ENCODE measurements at regions not wholly inside any gene's neighbourhood (a gene's known extent, or its start where the extent isn't known, plus 50 kb on each side); places are given as distances from the start of the nearest gene placed in this dataset.

DNA sequence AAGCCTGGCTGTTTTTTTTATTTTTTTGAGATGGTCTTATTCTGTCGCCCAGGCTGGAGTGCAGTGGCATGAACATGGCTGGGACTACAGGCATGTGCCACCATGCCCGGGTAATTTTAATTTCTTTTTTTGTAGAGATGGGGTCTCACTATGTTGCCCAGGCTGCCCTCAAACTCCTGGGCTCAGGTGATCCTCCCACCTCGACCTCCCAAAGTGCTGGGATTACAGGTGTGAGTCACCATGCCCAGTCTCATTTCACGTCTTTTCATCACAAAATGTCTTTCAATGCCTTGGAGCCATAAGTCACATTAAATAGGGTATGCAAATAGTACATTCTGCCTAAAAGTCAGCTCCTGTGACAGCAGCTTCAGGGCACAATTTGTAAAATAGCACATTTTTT lies 52.8 kb downstream of the SOX2 start:
- Histone ChIP-seq H3K4me3 (no peak overlapping the region), H3K27ac (no peak overlapping the region)

DNA sequence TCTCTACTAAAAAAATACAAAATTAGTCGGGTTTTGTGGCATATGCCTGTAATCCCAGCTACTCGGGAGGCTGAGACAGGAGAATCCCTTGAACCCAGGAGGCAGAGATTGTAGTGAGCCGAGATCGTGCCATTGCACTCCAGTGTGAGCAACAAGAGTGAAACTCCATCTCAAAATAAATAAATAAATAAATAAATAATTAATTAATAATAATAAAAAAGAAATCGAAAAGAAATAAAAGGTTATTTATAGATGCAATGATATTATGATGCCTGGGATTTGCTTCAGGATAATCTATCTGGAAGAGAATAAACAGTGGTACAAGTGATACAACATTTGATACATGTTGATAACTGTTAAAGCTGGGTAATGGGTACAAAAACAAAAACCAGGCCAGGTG lies 58.6 kb downstream of the SOX2 start:
- H3K27ac ChIP-seq: no peak overlapping the region
- H3K4me3 ChIP-seq: no peak overlapping the region

DNA sequence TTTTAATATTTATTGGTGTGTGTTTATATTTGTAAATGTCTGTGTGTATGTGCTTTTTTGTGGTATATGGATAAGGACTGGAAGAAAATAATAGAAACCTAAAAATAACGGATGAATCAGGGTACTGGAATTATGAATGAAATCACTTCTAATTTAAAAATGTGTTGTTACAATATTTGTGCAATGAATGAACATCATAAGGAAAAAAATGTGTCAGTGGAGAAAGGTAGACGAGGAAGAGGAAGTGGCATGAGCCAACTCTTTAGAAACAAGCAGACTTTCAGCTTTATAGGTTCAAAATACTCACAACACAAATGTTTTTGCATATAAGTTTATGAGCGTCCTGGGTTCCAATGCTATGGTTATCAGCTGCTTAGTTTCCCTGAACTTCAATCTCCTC lies 59.4 kb downstream of the SOX2 start:
- no peak overlapping the region for H3K4me3 ChIP-seq
- no peak overlapping the region for H3K27ac ChIP-seq

DNA sequence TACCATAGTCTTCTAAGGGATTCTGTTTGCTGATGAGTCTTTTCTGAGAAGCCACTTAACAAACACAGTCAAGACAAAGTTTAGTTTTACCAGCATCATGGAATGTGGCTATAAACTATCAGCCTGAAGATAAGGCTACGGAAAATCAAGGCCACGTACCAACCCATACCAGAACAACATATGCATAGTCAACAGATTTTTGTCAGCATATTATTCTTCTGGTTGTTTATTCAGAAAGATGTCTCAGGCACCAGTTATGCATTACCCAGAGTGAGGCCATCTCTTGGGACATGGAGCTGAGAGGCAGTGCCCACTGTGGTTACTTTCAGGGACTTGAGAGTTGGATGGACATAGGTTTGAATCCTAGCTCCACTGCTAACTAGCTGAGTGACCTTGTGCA lies 60.4 kb downstream of the SOX2 start:
- no peak overlapping the region for H3K4me3 ChIP-seq
- no peak overlapping the region for H3K27ac ChIP-seq

DNA sequence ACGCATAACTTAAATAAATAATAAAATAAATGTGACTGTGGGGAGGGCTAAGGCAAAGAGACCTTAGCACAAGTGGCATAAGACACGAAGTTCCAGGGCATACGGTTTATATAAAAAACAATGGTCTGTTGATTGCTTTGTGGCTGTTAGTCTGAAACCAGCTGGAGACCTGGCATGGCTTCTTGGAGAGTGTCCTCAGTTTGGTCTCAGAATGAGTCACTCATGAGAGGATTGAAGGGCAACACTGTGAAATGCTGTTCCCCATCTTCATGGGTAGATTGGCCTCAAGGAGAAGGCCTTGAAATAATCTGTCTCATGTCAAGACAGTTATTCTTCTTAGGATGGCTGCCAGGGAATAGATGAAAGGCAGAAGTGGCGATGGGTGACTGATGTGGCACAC lies 62.2 kb downstream of the SOX2 start:
- no peak overlapping the region for H3K4me3 ChIP-seq
- no peak overlapping the region for H3K27ac ChIP-seq

DNA sequence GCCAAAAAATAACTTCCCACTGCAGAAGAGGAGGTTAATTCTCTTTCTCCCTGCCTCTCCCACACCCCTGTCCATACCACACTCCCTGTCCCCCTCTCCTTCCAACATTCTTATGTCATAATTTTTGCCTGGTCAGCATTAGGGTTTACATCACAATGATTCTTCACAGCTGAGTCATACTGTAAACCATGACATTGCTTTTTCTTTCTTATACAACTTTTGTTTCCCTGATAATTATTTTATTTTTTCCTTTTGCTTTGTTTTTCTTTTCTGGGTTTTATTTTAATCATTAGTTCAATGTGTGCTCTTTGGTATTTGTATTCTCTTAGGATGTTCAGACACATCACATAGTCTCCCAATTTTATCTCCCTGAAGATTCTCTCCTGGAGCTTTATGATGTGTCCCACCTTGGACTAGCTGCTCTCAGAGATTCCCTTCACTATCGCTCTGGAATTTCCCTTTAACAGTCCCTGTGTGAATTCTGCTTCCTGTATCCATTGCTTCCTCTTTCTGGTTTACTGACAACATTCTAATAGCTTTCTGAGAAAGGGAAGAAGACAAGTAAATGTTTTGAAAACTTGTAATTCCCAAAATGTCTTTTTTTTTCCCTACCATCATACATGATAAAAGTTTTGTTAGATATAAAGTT lies 70.7 kb downstream of the SOX2 start:
- no peak overlapping the region for H3K4me3 ChIP-seq
- H3K27ac ChIP-seq: no peak overlapping the region

DNA sequence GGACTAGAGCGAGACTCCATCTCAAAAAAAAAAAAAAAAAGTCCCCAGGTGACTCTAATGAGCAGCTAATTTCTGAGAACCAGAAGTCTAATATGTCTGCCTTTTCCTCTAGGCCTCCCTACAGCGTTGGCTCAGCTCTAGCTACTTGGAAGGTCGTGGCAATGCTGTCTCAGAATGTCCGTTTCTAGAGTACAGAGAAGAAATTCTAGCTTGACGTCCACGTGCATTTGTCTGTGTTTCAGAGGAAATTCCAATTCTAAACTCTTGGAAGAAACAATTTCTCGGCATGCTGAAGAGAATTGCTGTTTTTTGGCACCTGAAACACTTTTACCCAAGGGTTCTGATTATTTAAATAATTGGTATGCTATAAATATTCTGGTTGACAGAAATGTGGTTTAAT lies 78.8 kb downstream of the SOX2 start:
- H3K4me3 ChIP-seq: no peak overlapping the region
- no peak overlapping the region for H3K27ac ChIP-seq

DNA sequence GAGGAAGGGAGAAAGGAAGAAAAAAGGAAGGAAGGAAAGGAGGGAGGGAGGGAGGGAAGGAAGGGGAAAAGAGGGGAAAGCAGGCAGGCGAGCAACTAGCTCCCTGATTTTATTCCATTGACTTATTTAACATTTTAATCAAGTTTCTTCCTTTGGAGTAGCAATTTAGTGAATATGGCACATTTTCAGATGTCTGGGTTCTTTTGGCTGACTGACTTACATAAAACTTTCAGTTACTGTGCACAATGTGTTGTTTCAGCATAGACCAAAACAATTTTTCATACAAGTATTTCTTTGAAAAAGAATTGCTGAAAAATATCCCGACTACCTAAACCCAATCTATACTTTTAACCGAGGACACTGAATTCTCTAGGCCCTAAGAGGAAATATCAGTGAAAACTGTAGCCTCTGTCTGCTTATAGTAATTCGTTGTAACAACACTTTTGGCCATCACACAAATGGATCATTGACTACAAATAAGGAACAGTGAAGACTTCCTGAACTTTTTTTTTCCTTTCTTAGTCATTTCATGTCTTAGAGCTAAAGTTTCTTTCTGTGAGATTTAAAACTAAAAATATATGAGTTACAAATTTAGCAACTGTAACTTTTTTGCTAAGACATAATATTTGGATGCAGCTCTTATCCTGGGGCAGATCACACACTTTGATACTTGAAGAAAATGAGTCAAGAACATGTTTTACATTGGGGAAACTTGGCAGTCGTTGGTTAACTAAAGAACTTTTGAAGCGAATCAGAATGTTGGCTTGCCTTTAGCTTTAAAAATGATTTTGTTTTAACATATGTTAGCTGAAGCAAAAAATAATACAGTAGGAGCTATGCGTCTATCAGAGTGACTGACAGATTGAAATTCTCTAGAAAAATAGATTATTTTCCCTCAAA lies 79.6 kb downstream of the SOX2 start:
- no peak overlapping the region for H3K27ac ChIP-seq
- no peak overlapping the region for H3K4me3 ChIP-seq

DNA sequence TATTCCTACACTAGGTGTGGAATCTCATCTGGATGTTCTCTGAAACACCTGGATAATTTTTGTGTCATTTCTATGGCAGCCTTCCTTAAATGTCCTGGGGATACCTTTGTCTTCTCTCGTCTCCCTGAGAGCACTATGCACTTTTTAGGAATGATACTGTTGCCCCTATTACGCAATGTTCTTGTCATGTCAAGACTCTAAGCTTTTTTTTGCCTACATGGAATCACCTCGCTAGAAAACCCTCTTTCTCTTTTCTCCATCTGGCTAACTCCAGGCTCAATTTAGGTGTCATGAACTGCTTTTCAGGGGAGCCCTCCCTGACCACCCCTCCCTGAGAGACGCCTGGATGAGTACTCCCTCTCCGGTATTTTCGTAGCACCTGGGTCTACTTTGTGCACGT lies 81.3 kb downstream of the SOX2 start:
- H3K4me3 ChIP-seq: no peak overlapping the region
- no peak overlapping the region for H3K27ac ChIP-seq

DNA sequence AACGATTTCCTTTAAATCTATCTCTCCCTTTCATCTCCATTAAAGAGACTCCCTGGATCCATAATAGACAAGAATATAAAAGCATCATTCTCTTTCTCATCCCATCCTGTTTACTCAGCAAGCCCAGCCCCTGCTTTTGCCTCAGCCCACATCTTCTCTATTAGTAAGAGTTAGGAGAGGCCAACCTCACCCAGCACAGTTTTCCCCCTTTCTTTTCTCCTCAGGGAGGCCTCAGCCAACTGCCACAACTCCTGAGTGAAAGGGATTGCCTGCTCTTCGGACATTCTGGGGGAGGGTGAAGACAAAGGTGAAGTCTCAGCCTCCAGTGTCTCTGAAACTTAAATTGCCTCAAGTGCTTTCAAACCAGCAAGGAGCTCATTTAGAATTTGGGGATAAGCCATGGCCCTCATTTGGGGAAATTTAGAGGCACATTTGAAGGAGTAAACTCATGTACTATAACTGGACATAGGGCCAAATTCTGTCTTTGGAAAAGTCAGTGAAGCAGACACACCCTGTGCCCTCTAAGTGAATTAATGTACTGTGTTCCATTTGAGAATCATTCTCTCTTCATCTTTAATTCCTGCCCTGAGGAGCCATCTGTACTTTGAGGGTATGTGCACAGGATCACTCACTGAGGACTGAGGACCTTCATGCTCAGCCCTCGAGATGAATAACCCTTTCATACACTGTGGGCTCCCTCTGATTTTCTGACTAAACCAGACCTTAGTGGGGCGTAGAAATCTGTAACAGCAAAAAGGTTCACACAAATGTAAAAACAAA lies 82.5 kb downstream of the SOX2 start:
- no peak overlapping the region for H3K27ac ChIP-seq
- H3K4me3 ChIP-seq: no peak overlapping the region

DNA sequence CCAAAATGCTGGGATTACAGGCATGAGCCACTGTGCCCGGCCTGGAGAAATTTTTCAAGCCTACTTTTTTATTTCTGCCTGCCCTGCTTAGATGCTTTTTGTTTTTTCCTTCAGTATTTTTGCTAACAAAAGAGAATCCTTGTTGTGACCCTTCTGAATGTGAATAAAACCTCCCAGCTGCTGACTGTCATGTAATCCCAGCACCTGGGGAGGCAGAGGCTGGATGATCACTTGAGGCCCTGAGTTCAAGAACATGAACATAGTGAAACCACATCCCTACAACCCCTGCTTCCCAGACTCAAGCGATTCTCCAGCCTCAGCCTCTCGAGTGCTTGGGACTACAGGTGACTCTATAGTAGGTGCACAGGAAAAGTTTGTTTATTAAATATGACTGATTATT lies 84.9 kb downstream of the SOX2 start:
- Histone ChIP-seq H3K27ac (no peak overlapping the region), H3K4me3 (no peak overlapping the region)

DNA sequence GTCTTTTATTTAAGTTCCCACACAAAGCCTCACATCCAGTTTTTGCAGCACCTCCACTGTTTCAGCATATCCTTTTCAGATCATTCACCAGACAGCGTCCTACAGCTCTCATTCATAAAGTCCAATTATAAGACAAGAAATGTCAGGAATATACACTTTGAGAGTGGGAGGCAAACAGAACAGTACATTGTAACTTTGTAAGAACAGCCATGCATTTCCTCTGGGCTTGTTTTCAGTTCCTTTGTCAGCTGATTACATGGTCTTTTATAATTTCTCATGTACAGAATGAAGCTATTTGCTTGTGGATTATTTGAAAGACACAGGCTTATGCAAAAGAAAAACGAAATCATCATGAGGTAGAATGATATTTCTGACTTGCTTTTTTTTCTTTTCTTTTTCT lies 85.7 kb downstream of the SOX2 start:
- Histone ChIP-seq H3K4me3 (no peak overlapping the region), H3K27ac (no peak overlapping the region)

DNA sequence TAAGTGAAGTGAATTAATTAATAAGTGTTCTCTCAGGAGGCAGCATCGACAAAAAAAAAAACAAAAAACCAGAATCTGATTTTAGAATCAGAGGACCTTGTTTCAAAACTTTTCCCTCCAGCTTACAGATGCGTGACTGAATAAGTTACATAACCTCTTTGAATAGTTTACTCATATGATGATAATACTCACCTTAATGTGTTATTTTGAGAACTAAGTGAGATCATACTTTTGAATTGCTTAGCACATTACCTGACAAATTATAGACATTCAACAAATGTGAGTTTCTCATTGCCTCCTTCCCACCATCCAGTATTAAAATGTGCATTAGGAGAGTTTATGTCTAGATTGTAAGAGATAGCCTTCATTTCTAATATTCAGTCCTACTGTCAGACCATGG lies 94.0 kb downstream of the SOX2 start:
- H3K27ac ChIP-seq: no peak overlapping the region
- no peak overlapping the region for H3K4me3 ChIP-seq

DNA sequence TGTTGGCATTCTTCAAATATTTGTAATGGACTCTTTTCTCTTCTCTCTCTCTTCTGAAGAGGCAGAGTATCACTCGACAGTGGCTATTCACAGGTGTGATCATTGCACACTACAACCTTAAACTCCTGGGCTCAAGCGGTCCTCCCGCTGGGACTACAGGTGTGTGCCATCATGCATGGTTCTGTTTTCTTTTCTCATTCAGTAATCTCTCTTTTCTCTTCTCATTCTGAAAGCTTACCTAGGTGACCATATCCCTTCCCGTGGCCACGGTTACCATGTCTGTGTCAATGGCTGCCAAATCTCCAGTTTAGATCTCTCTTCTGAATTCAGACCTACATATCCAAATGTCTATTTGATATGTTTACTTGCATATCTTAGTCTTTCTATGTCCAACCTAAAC lies 96.3 kb downstream of the SOX2 start:
- H3K27ac ChIP-seq: no peak overlapping the region

DNA sequence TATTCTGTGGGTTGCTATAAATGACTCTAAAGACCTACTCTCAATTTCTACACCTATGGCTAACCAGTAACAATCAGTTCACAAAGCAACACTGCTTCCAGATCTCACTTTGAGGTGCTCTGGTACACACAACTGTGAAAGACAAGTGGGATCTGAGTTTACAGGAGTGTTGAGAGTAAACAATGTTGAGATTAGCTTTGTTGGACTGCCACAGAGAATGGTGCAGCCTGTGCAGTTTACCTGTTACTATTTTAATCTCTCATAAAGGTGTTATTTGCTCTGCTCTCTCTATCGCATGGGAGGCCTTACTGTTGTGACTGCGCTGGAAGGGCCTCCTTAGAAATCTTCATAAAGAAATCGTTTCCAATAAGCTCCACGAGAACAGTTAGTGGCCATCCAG lies 112.0 kb downstream of the SOX2 start:
- Histone ChIP-seq H3K27ac (no peak overlapping the region), H3K4me3 (no peak overlapping the region)

More for the DNA sequence above, 96.3 kb downstream of the SOX2 start:
- no peak overlapping the region for H3K4me3 ChIP-seq

DNA sequence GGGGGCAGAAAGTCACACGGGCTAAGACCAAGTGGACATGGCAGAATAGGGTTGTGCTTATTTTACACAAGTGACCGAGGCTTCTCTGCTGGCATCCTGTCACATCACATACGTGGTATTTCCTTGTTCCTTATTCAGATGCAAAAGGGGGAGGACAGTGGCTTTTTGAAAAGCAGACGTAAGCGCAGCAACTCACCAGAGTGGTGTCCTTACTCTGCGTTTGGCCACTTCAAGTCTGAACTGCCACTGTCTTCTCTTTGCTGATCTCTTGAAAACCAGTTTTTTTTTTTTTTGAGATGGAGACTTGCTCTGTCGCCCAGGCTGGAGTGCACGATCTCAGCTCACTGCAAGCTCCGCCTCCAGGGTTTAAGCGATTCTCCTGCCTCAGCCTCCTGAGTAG lies 113.2 kb downstream of the SOX2 start:
- no peak overlapping the region for H3K27ac ChIP-seq
- no peak overlapping the region for H3K4me3 ChIP-seq

DNA sequence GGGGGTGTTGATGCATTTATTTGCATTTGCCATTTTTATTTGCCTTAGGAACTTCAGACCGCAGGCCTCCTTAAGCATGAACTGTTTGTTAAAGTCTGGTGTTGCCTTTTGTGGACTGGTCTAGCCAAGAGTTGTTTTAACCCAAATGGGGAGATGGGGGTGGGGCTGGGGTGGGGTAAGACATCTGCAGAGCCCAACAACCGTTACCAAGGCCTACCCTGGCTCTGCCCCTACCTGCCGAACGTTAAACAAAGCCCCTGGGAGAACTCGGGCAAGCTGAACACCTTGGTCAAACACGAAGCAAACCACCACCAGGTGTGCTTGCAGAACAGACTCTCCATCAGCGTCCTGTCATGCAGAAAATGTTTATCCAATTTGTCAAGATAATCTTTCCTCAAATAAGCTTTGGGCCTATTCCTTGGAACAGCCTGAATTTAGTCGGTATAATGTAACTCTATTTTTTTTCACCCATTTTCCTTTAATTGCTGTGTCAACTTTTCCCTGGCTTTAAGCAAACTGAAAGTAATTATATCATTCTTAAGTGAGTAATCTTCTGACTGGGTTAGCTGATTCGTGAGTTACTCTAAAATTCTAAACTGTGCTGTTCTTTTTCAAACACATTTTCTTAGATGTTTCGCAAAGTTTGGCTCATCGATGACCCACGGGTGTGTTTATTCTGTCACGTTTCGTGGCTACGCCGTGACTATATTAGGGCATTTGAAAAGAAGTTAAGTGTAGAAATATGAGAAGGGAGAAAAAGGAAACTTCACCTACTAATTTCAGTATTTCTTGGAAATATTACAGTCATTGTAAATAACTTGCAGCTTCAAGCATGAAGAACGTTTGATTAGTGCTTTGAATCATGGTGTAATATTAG lies 127.6 kb downstream of the SOX2 start:
- H3K27ac ChIP-seq: no peak overlapping the region
- no peak overlapping the region for H3K4me3 ChIP-seq

DNA sequence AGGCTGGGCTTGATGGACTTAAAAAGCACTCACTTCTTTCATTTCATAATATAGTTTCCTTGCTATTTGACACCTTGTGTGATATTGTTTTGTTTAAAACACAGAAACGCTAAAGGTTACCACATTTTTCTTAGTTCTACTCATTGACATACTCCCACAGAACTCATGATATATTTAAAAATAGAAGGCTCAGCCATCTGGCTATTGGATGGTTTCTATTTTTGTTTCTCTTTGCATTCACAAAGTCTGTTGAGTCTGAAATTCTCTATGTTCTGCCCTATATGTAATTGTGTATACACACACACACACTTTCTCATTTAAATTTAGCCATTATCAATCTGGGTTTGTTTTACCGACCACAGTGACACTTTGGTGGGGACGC lies 128.2 kb downstream of the SOX2 start:
- H3K27ac ChIP-seq: no peak overlapping the region
- no peak overlapping the region for H3K4me3 ChIP-seq

DNA sequence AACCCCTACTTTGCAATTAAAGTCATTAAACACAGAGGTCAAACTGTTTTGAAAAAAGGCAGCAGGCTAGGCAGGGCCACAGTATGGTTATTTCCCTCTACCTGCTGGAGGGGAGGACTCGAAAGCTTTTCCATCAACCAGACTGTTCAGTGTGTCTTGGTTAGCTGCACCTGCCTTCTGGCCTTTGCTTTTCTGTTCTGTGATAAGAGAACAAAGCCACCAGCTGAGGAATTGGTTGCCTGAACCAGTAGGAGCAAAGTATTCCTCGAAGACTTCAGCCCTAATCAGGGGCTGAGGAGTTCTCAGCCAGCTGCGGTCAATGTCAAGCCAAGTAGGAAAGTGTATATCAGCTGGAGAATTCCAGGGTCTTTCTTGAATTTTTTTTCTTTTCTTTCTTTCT lies 132.5 kb downstream of the SOX2 start:
- Histone ChIP-seq H3K27ac (no peak overlapping the region), H3K4me3 (no peak overlapping the region)

DNA sequence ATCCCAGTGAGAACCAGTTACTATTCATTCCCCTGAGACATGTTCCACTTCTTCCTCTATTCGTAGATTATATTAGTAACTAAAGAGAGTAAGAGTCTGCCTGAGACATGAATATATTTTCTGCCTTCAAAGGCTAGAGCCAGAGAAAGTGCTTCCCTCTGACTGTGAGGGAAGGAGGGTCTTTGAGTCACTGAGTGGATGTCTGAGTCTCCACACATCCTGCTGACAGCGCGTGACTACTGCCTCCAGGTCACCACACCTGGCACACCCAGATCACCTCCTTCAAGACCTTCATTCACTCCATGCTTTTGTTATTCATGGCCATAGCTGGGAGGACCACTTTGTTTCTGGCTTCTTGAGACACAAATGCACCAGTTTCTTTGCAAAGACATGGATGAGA lies 135.6 kb downstream of the SOX2 start:
- Histone ChIP-seq H3K27ac (no peak overlapping the region), H3K4me3 (no peak overlapping the region)
